Fibroblast of pulmonary artery (primary cell): ENCODE measurements at regions not wholly inside any gene's neighbourhood (a gene's known extent, or its start where the extent isn't known, plus 50 kb on each side); places are given as distances from the start of the nearest gene placed in this dataset.

Source experiments
- DNase-seq: peaks from one replicate; pipeline ENCODE4 v3.0.0-alpha.2; 2010; ENCODE audit warnings: low read depth
- H3K4me3 ChIP-seq: replicated peaks from 2 replicates; pipeline ENCODE4 v1.5.1; 2011; ENCODE audit warnings: low read depth, mild to moderate bottlenecking, control low read depth, low read length, moderate library complexity
- CTCF ChIP-seq: IDR thresholded peaks from 2 replicates; pipeline ENCODE4 v1.5.1; 2011; ENCODE audit warnings: mild to moderate bottlenecking, control low read depth, low read length, inconsistent platforms; ENCODE audit errors: missing control alignments

- no peak for TF ChIP-seq CTCF
- H3K4me3 ChIP-seq = no peak overlapping the region
These were observed 57.6 kb upstream of the KLHL29 start for GRCh38 chr2:23327416-23327815.

GRCh38 chr2:23327887-23328286 is 57.1 kb upstream of the KLHL29 start:
- DNase-seq = no peak
- no peak for TF ChIP-seq CTCF
- H3K4me3 ChIP-seq = no peak overlapping the region

More at GRCh38 chr2:23327416-23327815, 57.6 kb upstream of the KLHL29 start:
- DNase-seq = no peak

- H3K4me3 ChIP-seq = no peak overlapping the region
- TF ChIP-seq CTCF = no peak
- peak; percentile 11 for DNase-seq
These were observed 54.8 kb upstream of the KLHL29 start for GRCh38 chr2:23330214-23330613.
